ENCODE measurements at regions not wholly inside any gene's neighbourhood (a gene's known extent, or its start where the extent isn't known, plus 50 kb on each side); places are given as distances from the start of the nearest gene placed in this dataset.

- DNase-seq (ENCODE audit: low read depth, low spot score) (no peak), FAIRE-seq (no peak), ATAC-seq (no peak)
- in situ Hi-C loops (cut with MboI) (no loop called here), intact Hi-C loops (cut with micrococcal nuclease; ENCODE audit: unreplicated experiment) (no loop called here)
- H3K27ac ChIP-seq (ENCODE audit: control insufficient read depth, insufficient read depth): no peak overlapping the region
- CTCF ChIA-PET: no interaction called here
- 60% methylated on average over 4 of the region's 4 CpGs for WGBS (ENCODE audit: insufficient coverage, insufficient replicate concordance, low lambda C conversion rate, missing lambda C conversion rate)
- TF ChIP-seq SMAD1 (IDR thresholded peaks at IDR 0.05; ENCODE audit: low read depth, partially characterized antibody) (no peak), SUZ12 (IDR thresholded peaks at IDR 0.05; ENCODE audit: unreplicated experiment) (no peak), ZNF217 (IDR thresholded peaks at IDR 0.05) (no peak), STAT1 (conservative IDR thresholded peaks at IDR 0.05) (no peak), ZBTB4 (CRISPR knock-in tag; IDR thresholded peaks at IDR 0.05) (no peak), CBX3 (IDR thresholded peaks at IDR 0.05; ENCODE audit: borderline replicate concordance, low read depth) (no peak), STAT3 (IDR thresholded peaks at IDR 0.05; ENCODE audit: low read depth, low read length) (no peak), MYB (IDR thresholded peaks at IDR 0.05; ENCODE audit: borderline replicate concordance, low read depth, low read length) (no peak), ZNF24 (IDR thresholded peaks at IDR 0.05) (no peak)
- H3K79me2 ChIP-seq (ENCODE audit: control insufficient read depth, insufficient read depth, low read length): no peaks in the 10 kb centered on the region
- H3K4me3 ChIP-seq: no peak overlapping the region
- no peaks in the 10 kb centered on the region for H3K9me3 ChIP-seq (replicated peaks; ENCODE audit: control insufficient read depth, insufficient read depth, low read length)
- no peak overlapping the region for H3K9ac ChIP-seq (ENCODE audit: control insufficient read depth, insufficient read depth, low read length)
- no peaks in the 10 kb centered on the region for H3K36me3 ChIP-seq (ENCODE audit: control insufficient read depth in 2 of 2, insufficient read depth in 2 of 2, low read length in 1 of 2)
- H3K4me1 ChIP-seq (ENCODE audit: control insufficient read depth, insufficient read depth, low read length): no peaks in the 10 kb centered on the region
- BruUV-seq (replicated peaks): no TSS peak
- POLR2A ChIA-PET: no interaction called here
- SMC1A ChIA-PET (ENCODE audit: uncharacterized antibody, unreplicated experiment): no interaction called here
- H2AFZ ChIP-seq (ENCODE audit: control insufficient read depth, low read depth, low read length): no peak overlapping the region
- H3K4me2 ChIP-seq (ENCODE audit: control insufficient read depth, insufficient read depth): no peak overlapping the region
- H3K27me3 ChIP-seq (replicated peaks in 1 of 2; ENCODE audit: control insufficient read depth in 2 of 2, insufficient read depth in 2 of 2, low read length in 1 of 2): no peaks in the 10 kb centered on the region; a peak in 1 of 4 replicates
- RAD21 ChIA-PET (ENCODE audit: unreplicated experiment): no interaction called here
- no peaks in the 10 kb centered on the region for H4K20me1 ChIP-seq (ENCODE audit: control insufficient read depth, insufficient read depth)
Observed at GRCh38 chr3:125670945-125671344, 75.6 kb upstream of the OSBPL11 start.

Data from GM12878 (cell line).